ENCODE measurements at regions not wholly inside any gene's neighbourhood (a gene's known extent, or its start where the extent isn't known, plus 50 kb on each side); places are given as distances from the start of the nearest gene placed in this dataset.
A peak's percentile ranks its signal among the peaks of the same experiment; 100 is the strongest.

- Histone ChIP-seq H3K27me3 (ENCODE audit: control insufficient read depth in 3 of 3, insufficient read depth in 3 of 3, low read length in 3 of 3) (no peaks in the 10 kb centered on the region), H3K27ac (ENCODE audit: low read depth in 1 of 3, low read length in 2 of 3) (no peak overlapping the region), H3K4me1 (ENCODE audit: control insufficient read depth in 3 of 3, insufficient read depth in 2 of 3, low read depth in 1 of 3, low read length in 2 of 3) (no peaks in the 10 kb centered on the region), H3K36me3 (ENCODE audit: control insufficient read depth in 3 of 3, insufficient read depth in 2 of 3, low read depth in 1 of 3, low read length in 3 of 3) (no peaks in the 10 kb centered on the region), H3K9me3 (ENCODE audit: control insufficient read depth in 2 of 2, insufficient read depth in 1 of 2, low read depth in 1 of 2, low read length in 1 of 2) (no peaks in the 10 kb centered on the region), H3K4me3 (ENCODE audit: low read depth in 1 of 3, low read length in 3 of 3) (no peak overlapping the region)
- DNase-seq (no peak), FAIRE-seq (no peak)
- 80 to 94% (median 87%) methylated on average over 2 of the region's 2 CpGs for WGBS, 3 donors
These were observed 54.6 kb upstream of the FAM3C start for GRCh38 chr7:121450631-121451198.

- no peaks in the 10 kb centered on the region for H3K27me3 ChIP-seq (ENCODE audit: control insufficient read depth in 3 of 3, insufficient read depth in 3 of 3, low read length in 3 of 3)
- FAIRE-seq (no peak), DNase-seq (no peak)
These were observed 53.7 kb upstream of the FAM3C start for GRCh38 chr7:121449735-121450240.

GRCh38 chr7:121449329-121449728 is 53.2 kb upstream of the FAM3C start:
- no peaks in the 10 kb centered on the region for H3K9me3 ChIP-seq (ENCODE audit: control insufficient read depth in 2 of 2, insufficient read depth in 1 of 2, low read depth in 1 of 2, low read length in 1 of 2)
- no peaks in the 10 kb centered on the region for H3K4me1 ChIP-seq (ENCODE audit: control insufficient read depth in 3 of 3, insufficient read depth in 2 of 3, low read depth in 1 of 3, low read length in 2 of 3)
- peak in 1 of 2 donors; percentile 26 for DNase-seq
- H3K27ac ChIP-seq (ENCODE audit: low read depth in 1 of 3, low read length in 2 of 3): no peak overlapping the region
- 74 to 84% (median 80%) methylated on average over 3 of the region's 3 CpGs for WGBS, 3 donors
- no peak overlapping the region for H3K4me3 ChIP-seq (ENCODE audit: low read depth in 1 of 3, low read length in 3 of 3)
- no peaks in the 10 kb centered on the region for H3K27me3 ChIP-seq (ENCODE audit: control insufficient read depth in 3 of 3, insufficient read depth in 3 of 3, low read length in 3 of 3)
- no peak for FAIRE-seq
- H3K36me3 ChIP-seq (ENCODE audit: control insufficient read depth in 3 of 3, insufficient read depth in 2 of 3, low read depth in 1 of 3, low read length in 3 of 3): no peaks in the 10 kb centered on the region

More at GRCh38 chr7:121449735-121450240, 53.7 kb upstream of the FAM3C start:
- Histone ChIP-seq H3K36me3 (ENCODE audit: control insufficient read depth in 3 of 3, insufficient read depth in 2 of 3, low read depth in 1 of 3, low read length in 3 of 3) (no peaks in the 10 kb centered on the region), H3K4me3 (ENCODE audit: low read depth in 1 of 3, low read length in 3 of 3) (no peak overlapping the region), H3K9me3 (ENCODE audit: control insufficient read depth in 2 of 2, insufficient read depth in 1 of 2, low read depth in 1 of 2, low read length in 1 of 2) (no peaks in the 10 kb centered on the region), H3K4me1 (ENCODE audit: control insufficient read depth in 3 of 3, insufficient read depth in 2 of 3, low read depth in 1 of 3, low read length in 2 of 3) (no peaks in the 10 kb centered on the region), H3K27ac (ENCODE audit: low read depth in 1 of 3, low read length in 2 of 3) (no peak overlapping the region)
- WGBS, 3 donors: 80 to 95% (median 89%) methylated on average over 1 of the region's 1 CpG

- H3K27ac ChIP-seq (ENCODE audit: low read depth in 1 of 3, low read length in 2 of 3): no peak overlapping the region
- H3K9me3 ChIP-seq (ENCODE audit: control insufficient read depth in 2 of 2, insufficient read depth in 1 of 2, low read depth in 1 of 2, low read length in 1 of 2): no peaks in the 10 kb centered on the region
- H3K4me1 ChIP-seq (ENCODE audit: control insufficient read depth in 3 of 3, insufficient read depth in 2 of 3, low read depth in 1 of 3, low read length in 2 of 3): no peaks in the 10 kb centered on the region
- no peak for DNase-seq
- no peak overlapping the region for H3K4me3 ChIP-seq (ENCODE audit: low read depth in 1 of 3, low read length in 3 of 3)
- WGBS, 3 donors: 84 to 97% (median 91%) methylated on average over 11 of the region's 11 CpGs
- no peak for FAIRE-seq
- H3K36me3 ChIP-seq (ENCODE audit: control insufficient read depth in 3 of 3, insufficient read depth in 2 of 3, low read depth in 1 of 3, low read length in 3 of 3): no peaks in the 10 kb centered on the region
- no peaks in the 10 kb centered on the region for H3K27me3 ChIP-seq (ENCODE audit: control insufficient read depth in 3 of 3, insufficient read depth in 3 of 3, low read length in 3 of 3)
These were observed 52.3 kb upstream of the FAM3C start for GRCh38 chr7:121448429-121448828.

- H3K4me1 ChIP-seq (ENCODE audit: control insufficient read depth in 3 of 3, insufficient read depth in 2 of 3, low read depth in 1 of 3, low read length in 2 of 3): no peaks in the 10 kb centered on the region
- DNase-seq: no peak
- H3K36me3 ChIP-seq (ENCODE audit: control insufficient read depth in 3 of 3, insufficient read depth in 2 of 3, low read depth in 1 of 3, low read length in 3 of 3): no peaks in the 10 kb centered on the region
- H3K27ac ChIP-seq (ENCODE audit: low read depth in 1 of 3, low read length in 2 of 3): no peak overlapping the region
- FAIRE-seq: no peak
- WGBS, 3 donors: 48 to 84% (median 64%) methylated on average over 4 of the region's 4 CpGs
- no peak overlapping the region for H3K4me3 ChIP-seq (ENCODE audit: low read depth in 1 of 3, low read length in 3 of 3)
- H3K27me3 ChIP-seq (ENCODE audit: control insufficient read depth in 3 of 3, insufficient read depth in 3 of 3, low read length in 3 of 3): no peaks in the 10 kb centered on the region
- H3K9me3 ChIP-seq (ENCODE audit: control insufficient read depth in 2 of 2, insufficient read depth in 1 of 2, low read depth in 1 of 2, low read length in 1 of 2): no peaks in the 10 kb centered on the region
These were observed 51.8 kb upstream of the FAM3C start for GRCh38 chr7:121447911-121448300.

GRCh38 chr7:121447243-121447910 is 51.3 kb upstream of the FAM3C start:
- FAIRE-seq (no peak), DNase-seq (no peak)
- Histone ChIP-seq H3K9me3 (ENCODE audit: control insufficient read depth in 2 of 2, insufficient read depth in 1 of 2, low read depth in 1 of 2, low read length in 1 of 2) (no peaks in the 10 kb centered on the region), H3K27ac (ENCODE audit: low read depth in 1 of 3, low read length in 2 of 3) (no peak overlapping the region), H3K4me3 (ENCODE audit: low read depth in 1 of 3, low read length in 3 of 3) (no peak overlapping the region), H3K36me3 (ENCODE audit: control insufficient read depth in 3 of 3, insufficient read depth in 2 of 3, low read depth in 1 of 3, low read length in 3 of 3) (no peaks in the 10 kb centered on the region), H3K4me1 (ENCODE audit: control insufficient read depth in 3 of 3, insufficient read depth in 2 of 3, low read depth in 1 of 3, low read length in 2 of 3) (no peaks in the 10 kb centered on the region), H3K27me3 (ENCODE audit: control insufficient read depth in 3 of 3, insufficient read depth in 3 of 3, low read length in 3 of 3) (no peaks in the 10 kb centered on the region)
- WGBS, 3 donors: 63 to 92% (median 81%) methylated on average over 2 of the region's 2 CpGs

GRCh38 chr7:121446526-121446925 is 50.4 kb upstream of the FAM3C start:
- H3K27ac ChIP-seq (ENCODE audit: low read depth in 1 of 3, low read length in 2 of 3): no peak overlapping the region
- DNase-seq (peak; percentile 9 to 27), FAIRE-seq (no peak)
- no peak overlapping the region for H3K4me3 ChIP-seq (ENCODE audit: low read depth in 1 of 3, low read length in 3 of 3)
- no peaks in the 10 kb centered on the region for H3K27me3 ChIP-seq (ENCODE audit: control insufficient read depth in 3 of 3, insufficient read depth in 3 of 3, low read length in 3 of 3)
- H3K4me1 ChIP-seq (ENCODE audit: control insufficient read depth in 3 of 3, insufficient read depth in 2 of 3, low read depth in 1 of 3, low read length in 2 of 3): no peaks in the 10 kb centered on the region
- no peaks in the 10 kb centered on the region for H3K36me3 ChIP-seq (ENCODE audit: control insufficient read depth in 3 of 3, insufficient read depth in 2 of 3, low read depth in 1 of 3, low read length in 3 of 3)
- H3K9me3 ChIP-seq (ENCODE audit: control insufficient read depth in 2 of 2, insufficient read depth in 1 of 2, low read depth in 1 of 2, low read length in 1 of 2): no peaks in the 10 kb centered on the region
- WGBS, 3 donors: 40 to 87% (median 83%) methylated on average over 5 of the region's 5 CpGs

Measured in small intestine (tissue), 7 donors.